ENCODE measurements at regions not wholly inside any gene's neighbourhood (a gene's known extent, or its start where the extent isn't known, plus 50 kb on each side); places are given as distances from the start of the nearest gene placed in this dataset.
A peak's percentile ranks its signal among the peaks of the same experiment; 100 is the strongest.

- no peak overlapping the region for H3K4me3 ChIP-seq (ENCODE audit: low read length)
- no peak for TF ChIP-seq CTCF (conservative IDR thresholded peaks at IDR 0.05; ENCODE audit: low read depth, low read length)
These were observed 83.3 kb downstream of the SOD2 start for GRCh38 chr6:159609652-159610178.

GRCh38 chr6:159608961-159609651 is 83.9 kb downstream of the SOD2 start:
- no peak overlapping the region for H3K4me3 ChIP-seq (ENCODE audit: low read length)
- TF ChIP-seq CTCF (conservative IDR thresholded peaks at IDR 0.05; ENCODE audit: low read depth, low read length), result peak; percentile 71
- DNase-seq (ENCODE audit: low read depth), result no peak

More at GRCh38 chr6:159609652-159610178, 83.3 kb downstream of the SOD2 start:
- no peak for DNase-seq (ENCODE audit: low read depth)

DNA sequence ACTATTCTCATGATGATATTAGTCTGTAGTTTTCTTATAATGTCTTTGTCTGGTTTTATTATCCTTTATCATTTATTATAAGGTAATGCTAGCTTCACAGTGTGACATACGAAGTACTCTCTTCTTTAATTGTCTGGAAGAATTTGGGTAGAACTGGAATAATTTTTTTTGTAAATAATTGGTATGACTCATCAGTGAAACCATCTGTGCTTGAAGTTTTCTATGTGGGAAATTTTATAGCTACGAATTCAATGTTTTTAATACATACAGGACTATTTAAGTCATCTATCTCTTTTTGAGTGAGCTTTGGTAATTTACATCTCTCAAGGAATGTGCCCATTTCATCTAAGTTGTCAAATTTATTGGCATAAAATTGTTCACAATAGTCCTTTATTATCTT is 86.3 kb downstream of the SOD2 start:
- no peak for TF ChIP-seq CTCF (conservative IDR thresholded peaks at IDR 0.05; ENCODE audit: low read depth, low read length)
- DNase-seq (ENCODE audit: low read depth), result no peak
- H3K4me3 ChIP-seq (ENCODE audit: low read length), result no peak overlapping the region

GRCh38 chr6:159604443-159604956 is 88.5 kb downstream of the SOD2 start:
- H3K4me3 ChIP-seq (ENCODE audit: low read length), result no peak overlapping the region
- no peak for DNase-seq (ENCODE audit: low read depth)
- no peak for TF ChIP-seq CTCF (conservative IDR thresholded peaks at IDR 0.05; ENCODE audit: low read depth, low read length)

DNA sequence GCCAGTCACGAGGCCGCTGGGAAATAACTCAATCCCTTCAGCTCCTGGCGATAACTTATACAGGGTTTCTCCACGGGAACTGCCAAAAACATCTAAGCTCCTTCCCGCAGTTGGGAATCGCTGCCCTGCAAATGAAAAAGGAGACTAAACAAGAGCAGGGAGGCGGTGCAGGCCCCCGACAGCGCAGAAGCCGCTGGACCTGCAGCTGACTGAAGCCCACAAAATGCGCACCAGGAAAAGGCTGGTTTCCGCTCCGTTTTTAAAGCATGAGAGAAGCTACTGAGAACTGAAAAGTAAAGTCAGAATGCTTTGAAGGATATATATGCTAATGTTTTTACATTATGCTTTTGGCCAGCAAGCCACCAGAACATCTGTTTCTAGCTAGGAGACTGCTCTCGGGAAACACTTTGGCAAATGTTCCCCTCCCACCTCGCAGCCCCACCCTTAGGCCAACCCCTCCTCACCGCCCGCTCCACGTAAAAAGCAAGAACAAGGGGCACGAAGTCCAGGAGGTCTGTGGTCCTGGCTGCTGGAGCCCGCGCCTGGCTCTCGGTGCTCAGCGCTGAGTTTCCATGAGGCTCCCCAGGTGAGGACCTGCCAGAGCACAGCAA is 90.5 kb downstream of the SOD2 start:
- no peak overlapping the region for H3K4me3 ChIP-seq (ENCODE audit: low read length)
- DNase-seq (ENCODE audit: low read depth), result no peak
- no peak for TF ChIP-seq CTCF (conservative IDR thresholded peaks at IDR 0.05; ENCODE audit: low read depth, low read length)

GRCh38 chr6:159601211-159601610 is 91.8 kb downstream of the SOD2 start:
- DNase-seq (ENCODE audit: low read depth), result no peak
- TF ChIP-seq CTCF (conservative IDR thresholded peaks at IDR 0.05; ENCODE audit: low read depth, low read length), result no peak

More at GRCh38 chr6:159601211-159601610, 91.8 kb downstream of the SOD2 start:
- no peak overlapping the region for H3K4me3 ChIP-seq (ENCODE audit: low read length)

All from retinal pigment epithelial cell (primary cell).